Smooth muscle cell (in vitro differentiated cells): ENCODE measurements at regions not wholly inside any gene's neighbourhood (a gene's known extent, or its start where the extent isn't known, plus 50 kb on each side); places are given as distances from the start of the nearest gene placed in this dataset.

ENCODE experiments used
- DNase-seq: peaks from one replicate; lab custom pipeline; 2025; ENCODE audit not compliant: unreplicated experiment; lab: John Stamatoyannopoulos, UW
- H2AFZ ChIP-seq: fragments of 200-600 bp; sonication (generic); 2 replicates; pipeline ENCODE4 v1.6.0; 2016; ENCODE audit warnings: antibody characterized with exemption, low read depth, mild to moderate bottlenecking
- H3F3A ChIP-seq: fragments of 200-600 bp; sonication (generic); 2 replicates; pipeline ENCODE4 v1.6.0; 2017; ENCODE audit warnings: antibody characterized with exemption, low read depth
- H3K27ac ChIP-seq: fragments of 200-600 bp; sonication (generic); 2 replicates; pipeline ENCODE4 v1.5.1; 2016; ENCODE audit warnings: low read depth, mild to moderate bottlenecking
- H3K27me3 ChIP-seq: fragments of 200-600 bp; sonication (generic); 2 replicates; pipeline ENCODE4 v1.6.1; 2016; ENCODE audit warnings: low read depth, mild to moderate bottlenecking
- H3K36me3 ChIP-seq: fragments of 200-600 bp; sonication (generic); 2 replicates; pipeline ENCODE4 v1.5.1; 2016; ENCODE audit warnings: low read depth
- H3K4me1 ChIP-seq: fragments of 200-600 bp; sonication (generic); 2 replicates; pipeline ENCODE4 v1.5.1; 2016; ENCODE audit warnings: low read depth
- H3K4me2 ChIP-seq: fragments of 200-600 bp; sonication (generic); 2 replicates; pipeline ENCODE4 v1.6.0; 2016; ENCODE audit warnings: mild to moderate bottlenecking
- H3K4me3 ChIP-seq: fragments of 200-600 bp; sonication (generic); 2 replicates; pipeline ENCODE4 v1.5.1; 2016; ENCODE audit warnings: mild to moderate bottlenecking
- H3K79me2 ChIP-seq: fragments of 200-600 bp; sonication (generic); 2 replicates; pipeline ENCODE4 v1.6.0; 2016; ENCODE audit warnings: low read depth, mild to moderate bottlenecking
- H3K9ac ChIP-seq: fragments of 200-600 bp; sonication (generic); 2 replicates; pipeline ENCODE4 v1.6.0; 2016; ENCODE audit warnings: low read depth
- H3K9me3 ChIP-seq: fragments of 200-600 bp; sonication (generic); replicated peaks from 2 replicates; pipeline ENCODE4 v1.5.1; 2016; ENCODE audit warnings: low read depth
- H4K20me1 ChIP-seq: fragments of 200-600 bp; sonication (generic); 2 replicates; pipeline ENCODE4 v1.6.0; 2016; ENCODE audit warnings: low read depth
- WGBS: methylation state at CpG from one replicate; pipeline ENCODE4 v1.1.7; 2016; ENCODE audit warnings: low lambda C conversion rate; 5-methylcytosine and 5-hydroxymethylcytosine counted together
- TF ChIP-seq, protein P1 (sequence below): fragments of 200-600 bp; sonication (generic); IDR thresholded peaks from 2 replicates; pipeline ENCODE4 v1.5.1; 2017; ENCODE audit warnings: borderline replicate concordance, mild to moderate bottlenecking, antibody characterized with exemption; ENCODE audit not compliant: insufficient read depth, poor library complexity, severe bottlenecking

- Histone ChIP-seq H3K79me2 (no peaks in the 10 kb centered on the region), H3K4me2 (no peak overlapping the region), H3K27ac (no peak overlapping the region), H3F3A (no peaks in the 10 kb centered on the region), H3K36me3 (no peaks in the 10 kb centered on the region), H3K27me3 (no peaks in the 10 kb centered on the region), H3K4me1 (no peaks in the 10 kb centered on the region), H3K9ac (no peak overlapping the region), H2AFZ (no peak overlapping the region), H4K20me1 (no peaks in the 10 kb centered on the region), H3K9me3 (no peaks in the 10 kb centered on the region), H3K4me3 (no peak overlapping the region)
- 54% methylated on average over 1 of the region's 1 CpG for WGBS
- TF ChIP-seq, protein P1, sequence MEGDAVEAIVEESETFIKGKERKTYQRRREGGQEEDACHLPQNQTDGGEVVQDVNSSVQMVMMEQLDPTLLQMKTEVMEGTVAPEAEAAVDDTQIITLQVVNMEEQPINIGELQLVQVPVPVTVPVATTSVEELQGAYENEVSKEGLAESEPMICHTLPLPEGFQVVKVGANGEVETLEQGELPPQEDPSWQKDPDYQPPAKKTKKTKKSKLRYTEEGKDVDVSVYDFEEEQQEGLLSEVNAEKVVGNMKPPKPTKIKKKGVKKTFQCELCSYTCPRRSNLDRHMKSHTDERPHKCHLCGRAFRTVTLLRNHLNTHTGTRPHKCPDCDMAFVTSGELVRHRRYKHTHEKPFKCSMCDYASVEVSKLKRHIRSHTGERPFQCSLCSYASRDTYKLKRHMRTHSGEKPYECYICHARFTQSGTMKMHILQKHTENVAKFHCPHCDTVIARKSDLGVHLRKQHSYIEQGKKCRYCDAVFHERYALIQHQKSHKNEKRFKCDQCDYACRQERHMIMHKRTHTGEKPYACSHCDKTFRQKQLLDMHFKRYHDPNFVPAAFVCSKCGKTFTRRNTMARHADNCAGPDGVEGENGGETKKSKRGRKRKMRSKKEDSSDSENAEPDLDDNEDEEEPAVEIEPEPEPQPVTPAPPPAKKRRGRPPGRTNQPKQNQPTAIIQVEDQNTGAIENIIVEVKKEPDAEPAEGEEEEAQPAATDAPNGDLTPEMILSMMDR = no peak
- no peak for DNase-seq
These were observed 774.3 kb downstream of the MRPL39 start for GRCh38 chr21:24832961-24833360.

- DNase-seq = no peak
- WGBS = 33% methylated on average over 1 of the region's 1 CpG
- no peaks in the 10 kb centered on the region for H3F3A ChIP-seq
- H3K9ac ChIP-seq = no peak overlapping the region
- H3K27me3 ChIP-seq = no peaks in the 10 kb centered on the region
- H2AFZ ChIP-seq = no peak overlapping the region
- TF ChIP-seq, protein P1 = no peak
- no peaks in the 10 kb centered on the region for H3K79me2 ChIP-seq
- no peak overlapping the region for H3K4me2 ChIP-seq
- H3K9me3 ChIP-seq = no peaks in the 10 kb centered on the region
- H3K27ac ChIP-seq = no peak overlapping the region
- no peaks in the 10 kb centered on the region for H3K4me1 ChIP-seq
- H4K20me1 ChIP-seq = no peaks in the 10 kb centered on the region
- H3K36me3 ChIP-seq = no peaks in the 10 kb centered on the region
- no peak overlapping the region for H3K4me3 ChIP-seq
These were observed 777.9 kb downstream of the MRPL39 start for GRCh38 chr21:24829397-24829796.

DNA sequence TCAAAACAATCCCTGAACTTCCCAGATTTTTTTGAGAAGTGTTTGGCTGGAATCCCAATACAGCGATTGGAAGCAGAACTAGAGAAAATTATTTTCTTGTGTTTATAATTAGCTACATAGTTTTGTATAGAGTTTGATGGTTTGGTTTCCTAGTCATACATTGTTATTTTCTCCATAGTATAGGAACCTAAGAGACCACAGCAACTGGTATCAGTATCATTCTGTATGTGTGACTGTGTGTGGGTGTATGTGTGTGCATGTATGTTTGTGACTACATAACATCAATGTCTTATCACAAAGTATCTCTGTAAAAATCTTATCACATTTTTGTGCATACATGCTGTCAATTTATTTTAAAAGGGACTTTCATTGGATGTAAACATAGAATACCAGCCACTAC is 780.5 kb downstream of the MRPL39 start:
- Histone ChIP-seq H3K4me3 (no peak overlapping the region), H3F3A (no peaks in the 10 kb centered on the region), H3K27me3 (no peaks in the 10 kb centered on the region), H3K9me3 (no peaks in the 10 kb centered on the region), H3K27ac (no peak overlapping the region), H3K4me1 (no peaks in the 10 kb centered on the region), H3K36me3 (no peaks in the 10 kb centered on the region), H2AFZ (no peak overlapping the region), H3K4me2 (no peak overlapping the region), H4K20me1 (no peaks in the 10 kb centered on the region), H3K9ac (no peak overlapping the region), H3K79me2 (no peaks in the 10 kb centered on the region)
- 78% methylated on average over 1 of the region's 1 CpG for WGBS
- TF ChIP-seq, protein P1 = no peak
- DNase-seq = no peak

DNA sequence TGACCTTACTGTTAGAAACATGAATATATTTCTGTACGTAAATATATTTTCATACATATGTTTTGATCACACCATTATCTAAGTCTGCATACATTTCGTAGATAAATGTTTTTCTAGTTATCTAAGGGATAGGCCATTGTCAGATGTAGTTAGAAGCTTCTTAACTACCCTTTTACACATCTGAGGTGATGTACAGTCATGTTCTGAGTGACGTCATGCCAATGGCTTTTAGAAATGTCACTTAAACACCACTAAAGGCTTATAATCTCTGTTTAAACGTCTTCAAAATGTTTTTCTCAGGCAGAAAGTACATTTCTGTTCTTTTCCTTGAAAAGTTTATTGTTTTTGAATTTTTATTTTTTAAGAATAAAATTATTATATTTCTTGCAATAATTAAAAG is 781.9 kb downstream of the MRPL39 start:
- Histone ChIP-seq H3F3A (no peaks in the 10 kb centered on the region), H3K9me3 (no peaks in the 10 kb centered on the region), H2AFZ (no peak overlapping the region), H3K27ac (no peak overlapping the region), H3K4me3 (no peak overlapping the region), H3K27me3 (no peaks in the 10 kb centered on the region), H4K20me1 (no peaks in the 10 kb centered on the region), H3K4me1 (no peaks in the 10 kb centered on the region), H3K9ac (no peak overlapping the region), H3K4me2 (no peak overlapping the region), H3K36me3 (no peaks in the 10 kb centered on the region), H3K79me2 (no peaks in the 10 kb centered on the region)
- TF ChIP-seq, protein P1 = no peak
- no peak for DNase-seq
- 57% methylated on average over 4 of the region's 4 CpGs for WGBS
